Endothelial cell of umbilical vein (primary cell): ENCODE measurements at regions not wholly inside any gene's neighbourhood (a gene's known extent, or its start where the extent isn't known, plus 50 kb on each side); places are given as distances from the start of the nearest gene placed in this dataset.

Experiments used
- BruUV-seq: library from RNA; stranded (reverse); fragments of 400-500 nt; replicated peaks from 2 replicates; lab custom pipeline; 2021; lab: Mats Ljungman, UMichigan
- CTCF ChIA-PET: fragments of 300-600, 350-600 bp; sonication (Branson Sonifier 250); formaldehyde crosslinking; loops from one replicate; lab custom pipeline; 2021; ENCODE audit warnings: antibody characterized with exemption, inconsistent platforms; lab: Charles Lee
- POLR2A ChIA-PET: fragments of 300-600, 350-600 bp; sonication (Branson Sonifier 250); formaldehyde crosslinking; loops from one replicate; lab custom pipeline; 2021; ENCODE audit warnings: antibody characterized with exemption, inconsistent platforms; lab: Charles Lee
- DNase-seq: peaks from one replicate; pipeline ENCODE4 v3.0.0-alpha.2; 2011; ENCODE audit warnings: low read depth, low spot score
- FAIRE-seq: peaks from 2 replicates; lab custom pipeline; 2011; peaks lifted over from hg19 to GRCh38; lab: Jason Lieb, UNC
- H2AFZ ChIP-seq: 2 replicates; pipeline ENCODE4 v1.6.0; 2012; ENCODE audit warnings: low read depth, low read length, control low read depth, inconsistent platforms
- H3K27ac ChIP-seq: 2 replicates; pipeline ENCODE4 v1.5.1; 2011; ENCODE audit warnings: low read depth, mild to moderate bottlenecking, control low read depth, low read length, moderate library complexity; ENCODE audit not compliant: insufficient read depth
- H3K27me3 ChIP-seq, 2 experiments: 2 replicates each; pipeline versions ENCODE4 v1.6.0 to v1.6.1; 2011; ENCODE audit warnings: low read length in 2 of 2, mixed read lengths in 1 of 2; ENCODE audit not compliant: control insufficient read depth in 2 of 2, insufficient read depth in 2 of 2
- H3K36me3 ChIP-seq, 2 experiments: 2 replicates in 1 of 2; 3 replicates in 1 of 2; pipeline ENCODE4 v1.5.1; 2011; ENCODE audit warnings: low read length in 2 of 2, mild to moderate bottlenecking in 1 of 2, moderate library complexity in 1 of 2; ENCODE audit not compliant: control insufficient read depth in 2 of 2, insufficient read depth in 2 of 2; ENCODE audit errors: extremely low read depth in 1 of 2
- H3K4me1 ChIP-seq: 3 replicates; pipeline ENCODE4 v1.5.1; 2011; ENCODE audit warnings: mild to moderate bottlenecking, low read length; ENCODE audit not compliant: control insufficient read depth, insufficient read depth; ENCODE audit errors: extremely low read depth
- H3K4me2 ChIP-seq: 2 replicates; pipeline ENCODE4 v1.6.1; 2011; ENCODE audit warnings: low read length, control low read depth, mixed read lengths; ENCODE audit not compliant: insufficient read depth
- H3K4me3 ChIP-seq, 3 experiments: fragments of 200-600 bp in 1 of 3; sonication (generic), shearing (Covaris generic) in 1 of 3; replicated peaks in 1 of 3; 2 replicates each; pipeline ENCODE4 v1.5.1; 2011 to 2016; ENCODE audit warnings: control low read depth in 3 of 3, low read length in 3 of 3, mild to moderate bottlenecking in 2 of 3, inconsistent platforms in 1 of 3, low read depth in 1 of 3, moderate library complexity in 1 of 3; ENCODE audit not compliant: insufficient read depth in 1 of 3
- H3K79me2 ChIP-seq: 2 replicates; pipeline ENCODE4 v1.6.0; 2012; ENCODE audit warnings: low read length, inconsistent platforms; ENCODE audit not compliant: control insufficient read depth, insufficient read depth
- H3K9ac ChIP-seq: replicated peaks from 2 replicates; pipeline ENCODE3; 2011; ENCODE audit warnings: low read length, control low read depth; ENCODE audit not compliant: insufficient read depth; ENCODE audit errors: extremely low read depth
- H3K9me1 ChIP-seq: replicated peaks from 3 replicates; pipeline ENCODE4 v1.6.0; 2011; ENCODE audit warnings: mild to moderate bottlenecking, low read length; ENCODE audit not compliant: control insufficient read depth, insufficient read depth; ENCODE audit errors: extremely low read depth
- H3K9me3 ChIP-seq: replicated peaks from 2 replicates; pipeline ENCODE4 v1.5.1; 2012; ENCODE audit warnings: low read length, inconsistent platforms; ENCODE audit not compliant: control insufficient read depth, insufficient read depth
- H4K20me1 ChIP-seq: replicated peaks from 2 replicates; pipeline ENCODE3; 2011; ENCODE audit warnings: mild to moderate bottlenecking, low read length; ENCODE audit not compliant: control insufficient read depth, insufficient read depth; ENCODE audit errors: extremely low read depth
- EZH2 ChIP-seq: IDR thresholded peaks from 2 replicates; pipeline ENCODE4 v1.6.1; 2012; ENCODE audit warnings: borderline replicate concordance, low read depth, mild to moderate bottlenecking, moderate library complexity, low read length, inconsistent platforms; ENCODE audit not compliant: severe bottlenecking
- FOS ChIP-seq: IDR thresholded peaks from 2 replicates; pipeline ENCODE4 v1.6.1; 2011; ENCODE audit warnings: mild to moderate bottlenecking, low read length, moderate library complexity, borderline replicate concordance; ENCODE audit not compliant: insufficient read depth
- GATA2 ChIP-seq: IDR thresholded peaks from 2 replicates; pipeline ENCODE4 v1.7.0; 2011; ENCODE audit warnings: low read depth, mild to moderate bottlenecking, moderate library complexity, mixed read lengths, low read length; ENCODE audit not compliant: insufficient read length, insufficient read depth
- JUN ChIP-seq: IDR thresholded peaks from 2 replicates; pipeline ENCODE4 v1.6.1; 2011; ENCODE audit warnings: borderline replicate concordance, low read depth; ENCODE audit not compliant: insufficient read length, insufficient read depth
- MAX ChIP-seq: IDR thresholded peaks from 2 replicates; pipeline ENCODE4 v1.6.1; 2011; ENCODE audit not compliant: insufficient read depth, insufficient read length
- MYC ChIP-seq: IDR thresholded peaks from one replicate; pipeline ENCODE4 v1.6.1; 2011; ENCODE audit warnings: mild to moderate bottlenecking, low read depth, low read length
- POLR2A ChIP-seq: IDR thresholded peaks from 2 replicates; pipeline ENCODE4 v1.6.1; 2012; ENCODE audit warnings: low read depth, mild to moderate bottlenecking, control low read depth, low read length
- POLR2AphosphoS5 ChIP-seq: IDR thresholded peaks from 2 replicates; pipeline ENCODE4 v1.6.1; 2012; ENCODE audit warnings: low read depth, mild to moderate bottlenecking, control low read depth, low read length, moderate library complexity; ENCODE audit not compliant: insufficient read depth
- dilution Hi-C: fragments of 300-500 bp; cut with MboI; formaldehyde crosslinking; loops from one replicate; pipeline ENCODE4 v1.15.0; 2019; ENCODE audit warnings: low sequenced_read_pairs; ENCODE audit not compliant: extremely low pct_ligation_motif_present
- intact Hi-C: fragments of 100-400 bp; cut with micrococcal nuclease; formaldehyde crosslinking; loops from one replicate; pipeline ENCODE4 v1.10.0; 2022
- TF ChIP-seq, protein P1 (sequence below), 2 donors: IDR thresholded peaks; 1 replicate in 1 of 2; 2 replicates in 1 of 2; pipeline ENCODE4 v1.5.1; 2011; ENCODE audit warnings: low read length in 2 of 2, mild to moderate bottlenecking in 2 of 2, moderate library complexity in 2 of 2, control low read depth in 1 of 2, inconsistent platforms in 1 of 2, low read depth in 1 of 2; ENCODE audit not compliant: insufficient read depth in 1 of 2; ENCODE audit errors: extremely low read depth in 1 of 2

DNA sequence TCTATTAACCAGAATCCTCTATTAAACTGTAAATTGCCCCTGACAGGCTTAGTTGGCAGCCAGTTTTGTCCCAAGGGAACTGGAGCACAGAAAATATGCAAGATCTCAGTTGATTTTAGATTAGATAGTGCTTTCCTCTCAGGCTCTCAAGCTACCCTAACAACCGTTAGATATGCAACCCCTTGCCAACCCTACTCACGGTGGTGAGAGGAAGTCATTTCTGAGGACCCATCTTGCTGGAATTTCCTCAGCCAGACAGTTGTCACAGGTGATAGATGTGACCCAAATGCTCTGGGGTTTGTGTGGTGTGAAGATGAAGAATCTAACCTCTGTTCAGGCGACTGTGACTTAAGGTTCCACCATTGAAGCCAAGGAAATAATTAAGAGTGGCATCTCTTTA, 447.1 kb downstream of the MID1IP1 start:
- CTCF ChIA-PET = no interaction called here
- Histone ChIP-seq H3K9me3 (no peaks in the 10 kb centered on the region), H2AFZ (no peak overlapping the region), H3K27ac (no peak overlapping the region), H3K9me1 (no peaks in the 10 kb centered on the region), H3K4me1 (no peaks in the 10 kb centered on the region), H3K27me3 (peaks cover 0 to 2% of the 10 kb centered on the region in 2 experiments), H3K9ac (no peak overlapping the region), H3K4me2 (no peak overlapping the region), H3K36me3 (no peaks in the 10 kb centered on the region), H4K20me1 (no peaks in the 10 kb centered on the region), H3K4me3 (no peak overlapping the region), H3K79me2 (no peaks in the 10 kb centered on the region)
- intact Hi-C loops (no loop called here), dilution Hi-C loops (no loop called here)
- DNase-seq = no peak
- no TSS peak for BruUV-seq
- POLR2A ChIA-PET = no interaction called here
- no peak for FAIRE-seq
- TF ChIP-seq MYC (no peak), POLR2AphosphoS5 (no peak), GATA2 (no peak), FOS (no peak), MAX (no peak), JUN (no peak), EZH2 (no peak), POLR2A (no peak)
- TF ChIP-seq, protein P1, sequence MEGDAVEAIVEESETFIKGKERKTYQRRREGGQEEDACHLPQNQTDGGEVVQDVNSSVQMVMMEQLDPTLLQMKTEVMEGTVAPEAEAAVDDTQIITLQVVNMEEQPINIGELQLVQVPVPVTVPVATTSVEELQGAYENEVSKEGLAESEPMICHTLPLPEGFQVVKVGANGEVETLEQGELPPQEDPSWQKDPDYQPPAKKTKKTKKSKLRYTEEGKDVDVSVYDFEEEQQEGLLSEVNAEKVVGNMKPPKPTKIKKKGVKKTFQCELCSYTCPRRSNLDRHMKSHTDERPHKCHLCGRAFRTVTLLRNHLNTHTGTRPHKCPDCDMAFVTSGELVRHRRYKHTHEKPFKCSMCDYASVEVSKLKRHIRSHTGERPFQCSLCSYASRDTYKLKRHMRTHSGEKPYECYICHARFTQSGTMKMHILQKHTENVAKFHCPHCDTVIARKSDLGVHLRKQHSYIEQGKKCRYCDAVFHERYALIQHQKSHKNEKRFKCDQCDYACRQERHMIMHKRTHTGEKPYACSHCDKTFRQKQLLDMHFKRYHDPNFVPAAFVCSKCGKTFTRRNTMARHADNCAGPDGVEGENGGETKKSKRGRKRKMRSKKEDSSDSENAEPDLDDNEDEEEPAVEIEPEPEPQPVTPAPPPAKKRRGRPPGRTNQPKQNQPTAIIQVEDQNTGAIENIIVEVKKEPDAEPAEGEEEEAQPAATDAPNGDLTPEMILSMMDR (IDR thresholded peaks at IDR 0.05; ENCODE audit: extremely low read depth in 1 of 2, insufficient read depth in 1 of 2, low read depth in 1 of 2, low read length in 2 of 2) = no peak
